IPS-NIHi7 (cell line): ENCODE measurements at regions not wholly inside any gene's neighbourhood (a gene's known extent, or its start where the extent isn't known, plus 50 kb on each side); places are given as distances from the start of the nearest gene placed in this dataset.
"Not testable (repeated sequence)": the region's sequence is repeated elsewhere in the genome, so short reads cannot be mapped to it uniquely, and the experiment has no call there.

Experiments
- DNase-seq: peaks from one replicate; pipeline ENCODE4 v3.0.0; 2012; ENCODE audit warnings: mixed read lengths; ENCODE audit errors: extremely low spot score

GRCh38 chr2:242004223-242004901 lies 134.8 kb downstream of the RTP5 start:
- DNase-seq: no peak

GRCh38 chr2:242004902-242005230 lies 135.3 kb downstream of the RTP5 start:
- no peak for DNase-seq

- DNase-seq: not testable (repeated sequence)
Observed at GRCh38 chr2:242006091-242006634, 136.6 kb downstream of the RTP5 start.

GRCh38 chr2:242008908-242009307 lies 139.4 kb downstream of the RTP5 start:
- DNase-seq: not testable (repeated sequence)

GRCh38 chr2:242009846-242010245 lies 140.3 kb downstream of the RTP5 start:
- DNase-seq: not testable (repeated sequence)

GRCh38 chr2:242010252-242011166 lies 141.0 kb downstream of the RTP5 start:
- not testable (repeated sequence) for DNase-seq

- DNase-seq: no peak
Observed at GRCh38 chr2:242011167-242011513, 141.6 kb downstream of the RTP5 start.

- DNase-seq: no peak
Observed at GRCh38 chr2:242011516-242011915, 142.0 kb downstream of the RTP5 start.

- no peak for DNase-seq
Observed at GRCh38 chr2:242011991-242012764, 142.6 kb downstream of the RTP5 start.

- DNase-seq: no peak
Observed at GRCh38 chr2:242012956-242013764, 143.6 kb downstream of the RTP5 start.

- no peak for DNase-seq
Observed at GRCh38 chr2:242013771-242014170, 144.2 kb downstream of the RTP5 start.

- DNase-seq: no peak
Observed at GRCh38 chr2:242015108-242016065, 145.9 kb downstream of the RTP5 start.

- DNase-seq: no peak
Observed at GRCh38 chr2:242017086-242017485, 147.6 kb downstream of the RTP5 start.

GRCh38 chr2:242018416-242018815 lies 148.9 kb downstream of the RTP5 start:
- DNase-seq: not testable (repeated sequence)

GRCh38 chr2:242019344-242019743 lies 149.8 kb downstream of the RTP5 start:
- no peak for DNase-seq

- no peak for DNase-seq
Observed at GRCh38 chr2:242020196-242021004, 150.9 kb downstream of the RTP5 start.

GRCh38 chr2:242022550-242023290 lies 153.2 kb downstream of the RTP5 start:
- DNase-seq: no peak

GRCh38 chr2:242024751-242025355 lies 155.3 kb downstream of the RTP5 start:
- DNase-seq: no peak
